Skeletal muscle tissue (tissue), 3 donors: ENCODE measurements at regions not wholly inside any gene's neighbourhood (a gene's known extent, or its start where the extent isn't known, plus 50 kb on each side); places are given as distances from the start of the nearest gene placed in this dataset.
"Not testable (repeated sequence)": the region's sequence is repeated elsewhere in the genome, so short reads cannot be mapped to it uniquely, and the experiment has no call there.

Experiments
- H3K27ac ChIP-seq: one replicate; pipeline ENCODE4 v1.7.0; 2013; ENCODE audit warnings: mild to moderate bottlenecking, low read depth, low read length, inconsistent platforms
- H3K27me3 ChIP-seq, 3 donors: one replicate each; pipeline ENCODE4 v1.7.0; 2013; ENCODE audit warnings: low read length in 3 of 3; ENCODE audit not compliant: control insufficient read depth in 3 of 3, insufficient read depth in 3 of 3
- H3K36me3 ChIP-seq, 3 donors: one replicate each; pipeline ENCODE4 v1.7.0; 2013; ENCODE audit warnings: low read length in 3 of 3; ENCODE audit not compliant: control insufficient read depth in 3 of 3, insufficient read depth in 3 of 3
- H3K4me1 ChIP-seq, 3 donors: one replicate each; pipeline ENCODE4 v1.7.0; 2013; ENCODE audit warnings: low read length in 3 of 3, mild to moderate bottlenecking in 3 of 3; ENCODE audit not compliant: control insufficient read depth in 3 of 3, insufficient read depth in 3 of 3
- H3K4me3 ChIP-seq, 3 donors: one replicate each; pipeline ENCODE4 v1.7.0; 2013; ENCODE audit warnings: low read length in 3 of 3
- H3K9ac ChIP-seq, 3 donors: one replicate each; pipeline ENCODE4 v1.7.0; 2013; ENCODE audit warnings: low read length in 3 of 3, mild to moderate bottlenecking in 3 of 3, moderate library complexity in 2 of 3, low read depth in 1 of 3
- H3K9me3 ChIP-seq, 3 donors: one replicate each; pipeline ENCODE4 v1.7.0; 2013; ENCODE audit warnings: low read length in 3 of 3; ENCODE audit not compliant: control insufficient read depth in 3 of 3
- donor health status: Osteomylitis.

DNA sequence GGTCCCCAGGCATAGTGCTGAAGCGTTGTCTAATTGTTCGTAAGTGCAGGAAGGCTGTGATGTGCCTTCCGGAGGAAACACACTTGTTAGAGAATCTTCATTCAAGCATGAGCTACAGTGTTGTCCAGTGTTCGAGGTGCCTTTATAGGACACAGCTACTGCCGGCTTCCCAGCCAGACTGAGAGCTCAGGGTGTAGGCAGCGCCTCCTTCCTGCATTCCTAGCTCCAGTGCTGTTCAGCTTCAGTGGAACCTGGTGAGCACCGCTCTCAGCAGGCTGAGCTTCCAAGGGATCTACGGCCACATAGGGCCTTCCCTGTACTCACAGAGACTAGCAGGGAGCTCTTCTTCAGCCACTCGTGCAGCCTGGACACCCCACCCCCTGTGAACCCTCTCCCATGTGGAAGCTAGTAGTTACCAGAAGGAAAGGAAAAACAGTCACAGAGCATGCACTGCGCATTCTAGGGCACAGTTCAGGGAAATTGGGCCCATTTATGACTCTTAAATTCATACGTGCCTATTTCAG is 87.9 kb upstream of the UXS1 start:
- not testable (repeated sequence) for H3K4me1 ChIP-seq, H3K36me3 ChIP-seq, H3K9me3 ChIP-seq, H3K4me3 ChIP-seq, H3K9ac ChIP-seq, H3K27ac ChIP-seq
- H3K27me3 ChIP-seq, result peaks cover 0 to 10% (median 6%) of the 10 kb centered on the region in 3 donors

- Histone ChIP-seq H3K27ac (no peak overlapping the region), H3K4me3 (no peak overlapping the region), H3K9me3 (no peaks in the 10 kb centered on the region), H3K36me3 (no peaks in the 10 kb centered on the region), H3K9ac (no peak overlapping the region), H3K4me1 (no peaks in the 10 kb centered on the region), H3K27me3 (peaks cover 0 to 10% (median 6%) of the 10 kb centered on the region in 3 donors)
These were observed 86.8 kb upstream of the UXS1 start for GRCh38 chr2:106280722-106281446.

DNA sequence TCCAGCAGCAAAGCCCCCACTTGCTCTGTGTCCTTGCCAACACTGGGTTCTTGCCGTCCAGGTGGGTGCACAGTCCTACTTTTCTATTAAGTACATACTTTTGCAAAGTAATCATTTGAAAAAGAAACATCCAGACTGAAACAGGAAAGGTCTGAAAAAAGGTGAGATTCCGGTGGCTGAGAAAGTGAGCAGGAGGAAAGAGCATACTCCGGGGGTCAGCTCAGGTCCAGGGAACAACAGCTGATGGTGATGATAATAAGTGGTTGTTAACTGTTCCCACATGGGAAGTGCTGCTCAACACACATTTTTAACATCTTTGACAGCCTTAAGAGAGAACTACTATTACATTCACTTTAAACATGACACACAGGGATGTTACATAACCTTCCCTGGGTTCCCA is 86.1 kb upstream of the UXS1 start:
- no peaks in the 10 kb centered on the region for H3K9me3 ChIP-seq
- no peak overlapping the region for H3K9ac ChIP-seq
- no peaks in the 10 kb centered on the region for H3K36me3 ChIP-seq
- H3K27me3 ChIP-seq, result peaks cover 0 to 10% (median 6%) of the 10 kb centered on the region in 3 donors
- no peak overlapping the region for H3K4me3 ChIP-seq
- no peaks in the 10 kb centered on the region for H3K4me1 ChIP-seq
- H3K27ac ChIP-seq, result no peak overlapping the region

GRCh38 chr2:106278112-106278876 is 84.2 kb upstream of the UXS1 start:
- Histone ChIP-seq H3K4me3 (no peak overlapping the region), H3K36me3 (no peaks in the 10 kb centered on the region), H3K27me3 (peaks cover 0 to 5% (median 3%) of the 10 kb centered on the region in 3 donors), H3K9ac (no peak overlapping the region), H3K9me3 (no peaks in the 10 kb centered on the region), H3K4me1 (no peaks in the 10 kb centered on the region), H3K27ac (no peak overlapping the region)

GRCh38 chr2:106277426-106277825 is 83.3 kb upstream of the UXS1 start:
- H3K9me3 ChIP-seq, result no peaks in the 10 kb centered on the region
- H3K27ac ChIP-seq, result no peak overlapping the region
- H3K27me3 ChIP-seq, result peaks cover 0 to 3% (median 0%) of the 10 kb centered on the region in 3 donors
- no peaks in the 10 kb centered on the region for H3K36me3 ChIP-seq
- H3K4me3 ChIP-seq, result no peak overlapping the region
- H3K4me1 ChIP-seq, result no peaks in the 10 kb centered on the region
- H3K9ac ChIP-seq, result no peak overlapping the region

- Histone ChIP-seq H3K9ac (no peak overlapping the region), H3K4me3 (no peak overlapping the region)
These were observed 81.9 kb upstream of the UXS1 start for GRCh38 chr2:106275971-106276370.

DNA sequence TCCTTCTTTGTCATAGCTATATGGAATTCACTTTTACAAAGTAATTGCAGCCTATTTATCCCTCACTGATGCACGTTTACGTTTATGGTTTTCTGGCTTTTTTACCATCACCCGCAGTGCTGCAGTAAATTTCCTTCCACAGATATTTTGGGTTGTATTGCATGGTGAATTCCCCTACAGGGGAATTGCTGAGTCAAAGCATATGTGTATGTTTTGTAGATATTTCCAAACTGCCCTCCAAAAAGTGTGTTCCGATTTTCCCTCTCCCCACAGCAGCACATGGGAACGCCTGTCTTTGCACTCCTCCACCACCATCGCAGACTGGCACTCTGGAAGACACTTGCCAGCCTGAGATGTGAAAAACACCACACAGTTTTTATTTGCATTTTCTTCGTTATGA is 80.6 kb upstream of the UXS1 start:
- no peak overlapping the region for H3K27ac ChIP-seq

More at GRCh38 chr2:106275971-106276370, 81.9 kb upstream of the UXS1 start:
- Histone ChIP-seq H3K4me1 (no peaks in the 10 kb centered on the region), H3K36me3 (no peaks in the 10 kb centered on the region), H3K27me3 (no peaks in the 10 kb centered on the region), H3K9me3 (no peaks in the 10 kb centered on the region), H3K27ac (no peak overlapping the region)

GRCh38 chr2:106272216-106272807 is 78.2 kb upstream of the UXS1 start:
- H3K36me3 ChIP-seq, result no peaks in the 10 kb centered on the region
- H3K9me3 ChIP-seq, result no peaks in the 10 kb centered on the region
- peaks cover 0 to 8% (median 3%) of the 10 kb centered on the region in 3 donors for H3K27me3 ChIP-seq
- no peak overlapping the region for H3K4me3 ChIP-seq
- no peak overlapping the region for H3K27ac ChIP-seq
- H3K4me1 ChIP-seq, result peaks cover 8 to 14% (median 9%) of the 10 kb centered on the region in 3 donors
- no peak overlapping the region for H3K9ac ChIP-seq

More for the DNA sequence above, 80.6 kb upstream of the UXS1 start:
- Histone ChIP-seq H3K9me3 (no peaks in the 10 kb centered on the region), H3K4me1 (peaks cover 8 to 12% (median 8%) of the 10 kb centered on the region in 3 donors), H3K9ac (no peak overlapping the region), H3K4me3 (no peak overlapping the region), H3K36me3 (no peaks in the 10 kb centered on the region), H3K27me3 (peaks cover 0 to 8% (median 3%) of the 10 kb centered on the region in 3 donors)

GRCh38 chr2:106270471-106270891 is 76.4 kb upstream of the UXS1 start:
- H3K4me3 ChIP-seq, result peak overlapping the region; percentile 69 to 73 (median 72)
- peaks cover 0 to 8% (median 3%) of the 10 kb centered on the region in 3 donors for H3K27me3 ChIP-seq
- peak overlapping the region; percentile 51 to 60 (median 57) for H3K9ac ChIP-seq
- H3K36me3 ChIP-seq, result no peaks in the 10 kb centered on the region
- no peak overlapping the region for H3K27ac ChIP-seq
- H3K9me3 ChIP-seq, result no peaks in the 10 kb centered on the region
- peaks cover 8 to 14% (median 9%) of the 10 kb centered on the region in 3 donors for H3K4me1 ChIP-seq
